Stimulated activated naive CD8-positive, alpha-beta T cell treated with anti-CD3 and anti-CD28 coated beads, Interleukin-15, amount 100 ng/mL, for 72 hours (primary cell): ENCODE measurements at regions not wholly inside any gene's neighbourhood (a gene's known extent, or its start where the extent isn't known, plus 50 kb on each side); places are given as distances from the start of the nearest gene placed in this dataset.

ENCODE experiments used
- ATAC-seq: fragments of 150-1000 bp; cut with Tn5 transposase; 2 replicates; pipeline ENCODE4 v1.10.0; 2021; ENCODE audit warnings: mild to moderate bottlenecking, moderate library complexity
- DNase-seq, 2 donors: peaks; one replicate each; pipeline ENCODE4 v3.0.0; 2021 to 2022
- H3K27ac Mint-ChIP-seq, 2 donors: one replicate each; pipeline ENCODE4 v1.8.0; 2022; ENCODE audit warnings: mild to moderate bottlenecking in 2 of 2, mixed read lengths in 2 of 2, moderate library complexity in 2 of 2
- H3K27me3 Mint-ChIP-seq: one replicate; pipeline ENCODE4 v1.8.0; 2022; ENCODE audit warnings: mixed read lengths
- H3K4me1 Mint-ChIP-seq: one replicate; pipeline ENCODE4 v1.8.0; 2022; ENCODE audit warnings: mild to moderate bottlenecking, mixed read lengths
- H3K4me3 Mint-ChIP-seq, 2 donors: one replicate each; pipeline ENCODE4 v1.8.0; 2022; ENCODE audit warnings: mild to moderate bottlenecking in 2 of 2, mixed read lengths in 2 of 2, moderate library complexity in 1 of 2
- H3K9me3 Mint-ChIP-seq, 2 donors: one replicate each; pipeline ENCODE4 v1.8.0; 2022; ENCODE audit warnings: mixed read lengths in 2 of 2

DNA sequence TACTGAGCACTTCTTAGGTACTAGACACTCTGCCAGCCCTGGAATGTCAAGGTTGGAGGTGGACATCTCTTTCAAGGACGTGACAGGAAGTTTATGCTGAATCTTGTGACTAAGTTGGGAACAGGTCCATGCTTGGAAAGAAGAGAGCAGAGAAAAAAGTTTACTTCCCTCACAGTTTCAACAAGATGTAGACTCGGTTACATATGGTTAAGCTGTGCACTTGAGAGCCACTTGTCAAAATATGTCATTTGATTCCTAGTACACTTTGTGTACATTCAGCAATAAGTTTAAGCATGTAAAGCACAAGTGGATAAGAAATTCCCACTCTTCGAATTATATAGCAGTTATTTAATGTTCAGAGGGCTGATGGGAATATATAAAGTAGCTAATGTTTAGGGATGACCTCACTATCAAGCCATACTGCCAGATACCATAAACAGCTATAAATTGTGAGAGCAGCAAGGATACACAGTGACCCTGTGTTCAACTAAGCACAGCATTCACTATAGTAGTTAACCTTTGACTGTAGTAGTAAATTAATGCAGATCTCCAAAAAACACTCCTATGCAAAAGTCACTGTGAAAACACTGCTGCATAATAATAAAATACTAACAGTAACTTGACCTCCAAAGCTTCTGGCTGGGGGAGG, 1944.6 kb upstream of the WWC1 start:
- no peak for ATAC-seq
- no peaks in the 10 kb centered on the region for H3K27me3 Mint-ChIP-seq

DNA sequence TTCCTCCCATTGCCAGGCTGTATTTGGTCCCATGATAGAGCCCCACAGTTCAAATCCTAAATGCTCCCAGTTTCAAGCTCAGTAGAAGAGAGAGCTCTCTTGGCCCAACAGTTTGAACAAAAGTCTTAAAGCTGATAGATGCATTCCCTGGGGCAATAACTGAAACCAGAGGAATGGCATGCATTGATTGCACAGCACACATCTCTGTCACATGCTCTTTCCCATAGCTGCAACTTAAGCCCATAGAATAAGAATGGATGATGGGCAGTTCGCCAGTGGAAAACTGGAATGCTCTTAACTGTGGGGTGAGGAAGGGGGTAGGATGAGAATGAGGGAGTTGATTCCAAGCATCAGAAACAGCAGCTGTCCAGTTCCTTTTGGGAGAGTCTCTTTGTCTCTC, 1942.4 kb upstream of the WWC1 start:
- Mint-ChIP-seq H3K9me3 (peaks cover 5 to 7% of the 10 kb centered on the region in 2 donors), H3K4me1 (no peaks in the 10 kb centered on the region), H3K27ac (no peak overlapping the region), H3K27me3 (no peaks in the 10 kb centered on the region), H3K4me3 (no peak overlapping the region)
- ATAC-seq (no peak), DNase-seq (no peak)

More for the DNA sequence above, 1944.6 kb upstream of the WWC1 start:
- Mint-ChIP-seq H3K27ac (no peak overlapping the region), H3K4me3 (no peak overlapping the region), H3K4me1 (no peaks in the 10 kb centered on the region), H3K9me3 (peaks cover 6 to 15% of the 10 kb centered on the region in 2 donors)
- DNase-seq, result no peak

DNA sequence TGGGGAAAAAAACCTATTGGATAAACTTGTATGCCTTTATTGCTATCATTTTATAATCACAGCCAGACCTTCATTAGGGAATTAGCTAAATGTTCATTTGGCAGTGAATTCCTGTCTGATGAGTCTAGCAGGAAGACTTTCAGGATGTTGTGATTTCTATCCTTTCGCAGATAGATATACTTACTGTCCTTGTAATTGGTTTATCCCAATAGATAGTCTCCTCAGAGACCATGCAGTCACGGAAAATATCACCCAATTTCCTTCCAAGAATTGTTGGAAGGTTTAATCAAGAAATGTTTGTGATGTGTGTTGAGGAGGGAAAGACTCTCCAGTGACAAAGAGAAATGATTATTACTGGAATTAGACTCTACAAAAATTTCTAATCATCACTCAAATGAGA, 1937.9 kb upstream of the WWC1 start:
- H3K9me3 Mint-ChIP-seq, result peaks cover 7 to 9% of the 10 kb centered on the region in 2 donors
- no peak overlapping the region for H3K27ac Mint-ChIP-seq
- H3K4me1 Mint-ChIP-seq, result no peaks in the 10 kb centered on the region
- ATAC-seq, result no peak
- no peak overlapping the region for H3K4me3 Mint-ChIP-seq
- H3K27me3 Mint-ChIP-seq, result no peaks in the 10 kb centered on the region
- no peak for DNase-seq

DNA sequence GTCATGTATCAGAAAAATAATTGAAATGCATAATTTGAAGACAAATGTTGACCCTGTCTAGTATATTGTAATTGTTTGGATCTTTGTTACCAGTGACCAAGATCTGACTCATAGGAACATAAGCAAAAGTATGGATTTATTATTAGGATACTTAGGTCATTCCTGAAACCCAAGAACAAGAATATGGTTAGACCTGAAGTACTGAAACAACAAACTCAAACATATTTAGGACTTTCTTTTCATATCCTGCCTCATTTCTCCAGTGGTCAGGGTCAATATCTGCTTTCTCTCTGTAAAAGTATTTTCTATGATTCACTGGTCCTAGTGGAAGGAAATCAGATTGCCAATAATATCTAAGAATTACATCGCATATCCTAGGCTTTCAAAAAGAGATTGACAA, 1937.1 kb upstream of the WWC1 start:
- H3K9me3 Mint-ChIP-seq, result peaks cover 7 to 8% of the 10 kb centered on the region in 2 donors
- no peaks in the 10 kb centered on the region for H3K4me1 Mint-ChIP-seq
- H3K27ac Mint-ChIP-seq, result no peak overlapping the region
- H3K4me3 Mint-ChIP-seq, result no peak overlapping the region
- no peak for ATAC-seq
- H3K27me3 Mint-ChIP-seq, result no peaks in the 10 kb centered on the region
- DNase-seq, result no peak

DNA sequence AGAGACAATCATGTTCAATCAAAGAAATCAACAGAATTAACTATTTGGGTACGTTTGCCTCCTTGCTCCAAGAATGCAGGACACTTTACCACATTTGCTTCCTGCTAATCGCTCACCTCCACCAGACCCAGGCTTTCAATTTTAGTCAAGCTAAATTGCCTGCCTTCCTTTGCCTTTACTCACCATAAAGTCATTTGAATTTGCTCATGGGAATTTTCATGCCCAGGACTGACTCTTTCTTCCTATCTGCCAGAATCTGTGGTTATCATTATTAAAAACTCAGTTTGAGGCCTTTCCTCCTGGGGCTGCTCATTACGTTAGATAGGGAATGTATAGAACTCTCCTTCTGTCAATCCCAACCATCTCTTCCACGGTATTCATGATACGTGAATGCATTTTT, 1935.3 kb upstream of the WWC1 start:
- ATAC-seq, result no peak
- Mint-ChIP-seq H3K4me3 (no peak overlapping the region), H3K4me1 (no peaks in the 10 kb centered on the region), H3K9me3 (peaks cover under 1 to 4% of the 10 kb centered on the region in 2 donors), H3K27ac (no peak overlapping the region), H3K27me3 (no peaks in the 10 kb centered on the region)
- DNase-seq, result no peak

DNA sequence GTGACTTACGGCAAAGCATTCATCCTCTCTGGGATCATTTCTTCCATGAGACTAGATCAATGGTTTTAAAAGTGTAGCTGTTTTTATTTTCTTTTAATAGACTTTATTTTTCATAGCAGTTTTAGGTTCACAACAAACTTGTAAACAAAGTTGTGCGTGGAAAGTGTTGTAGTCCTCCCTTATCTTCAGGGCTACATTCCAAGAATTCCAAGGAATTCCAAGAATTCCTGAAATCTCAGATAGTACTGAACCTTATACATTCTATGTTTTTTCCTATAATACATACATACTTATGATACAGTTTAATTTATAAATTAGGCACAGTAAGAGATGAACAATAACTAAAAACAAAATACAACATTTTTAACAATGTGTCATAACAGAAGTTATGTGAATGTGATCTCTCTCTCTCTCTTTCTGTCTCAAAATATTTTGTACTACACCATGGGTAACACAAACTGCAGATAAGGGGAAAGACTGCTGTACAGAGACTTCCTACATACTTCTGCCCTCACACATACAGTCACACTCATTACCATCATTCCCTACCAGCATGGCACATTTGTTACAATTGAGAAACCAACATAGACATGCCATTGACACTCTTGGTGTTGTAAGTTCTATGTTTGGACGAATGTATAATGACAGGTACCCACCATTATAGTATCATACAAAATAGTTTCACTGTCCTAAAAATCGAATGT, 1933.2 kb upstream of the WWC1 start:
- Mint-ChIP-seq H3K27me3 (no peaks in the 10 kb centered on the region), H3K9me3 (peaks cover 8 to 13% of the 10 kb centered on the region in 2 donors), H3K4me3 (no peak overlapping the region), H3K4me1 (no peaks in the 10 kb centered on the region), H3K27ac (no peak overlapping the region)
- ATAC-seq (no peak), DNase-seq (no peak)

DNA sequence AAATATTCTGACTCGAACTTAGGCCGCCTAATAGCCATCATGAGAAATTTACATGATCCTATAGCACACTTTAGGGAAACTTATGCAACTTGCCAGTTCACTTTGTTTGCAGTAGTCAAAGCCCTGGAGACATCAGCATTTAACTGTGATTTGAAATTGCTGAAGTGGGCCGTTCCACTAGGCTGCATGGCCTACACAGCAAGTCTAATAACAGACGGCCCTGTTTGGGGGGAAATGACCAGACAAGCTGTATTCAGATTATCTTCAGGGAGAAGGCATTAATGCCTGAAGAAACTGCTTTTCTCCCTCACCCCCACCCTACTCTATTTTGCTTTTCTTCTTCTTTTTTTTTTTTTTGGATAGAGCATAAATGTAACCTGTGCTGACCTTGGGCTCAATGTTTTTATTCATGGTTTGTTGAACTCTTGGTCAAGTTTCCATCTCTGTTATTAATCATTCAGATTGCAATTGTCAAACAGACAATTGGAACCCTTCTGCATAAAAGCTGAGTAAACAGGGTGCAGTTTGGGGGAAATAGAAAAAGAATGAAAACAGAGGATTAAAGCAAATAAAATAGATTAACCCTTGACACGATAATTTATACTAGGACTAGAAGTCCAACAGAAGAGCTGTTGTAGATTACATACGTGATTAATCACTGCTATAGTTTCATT, 1928.2 kb upstream of the WWC1 start:
- H3K4me3 Mint-ChIP-seq, result no peak overlapping the region

DNA sequence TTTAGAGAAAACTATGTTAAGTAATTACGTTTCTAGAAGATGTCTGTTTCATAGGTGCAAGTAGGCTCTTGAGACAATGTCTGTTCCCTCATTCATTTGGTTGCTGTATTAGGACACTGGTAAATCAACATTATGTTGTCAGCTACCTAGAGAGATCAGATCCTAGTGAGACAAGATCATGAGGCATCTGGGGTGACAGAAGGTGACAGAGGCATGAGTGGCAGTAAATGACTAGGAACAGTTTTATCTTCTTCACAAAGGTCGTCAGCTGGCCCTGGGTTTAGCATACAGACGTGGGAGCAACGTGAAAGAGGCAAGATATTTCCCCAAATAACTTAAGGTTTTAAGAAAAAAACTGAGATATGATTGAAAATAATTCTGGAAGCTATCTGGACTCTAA, 1926.3 kb upstream of the WWC1 start:
- Mint-ChIP-seq H3K27me3 (no peaks in the 10 kb centered on the region), H3K4me1 (no peaks in the 10 kb centered on the region), H3K27ac (no peak overlapping the region), H3K9me3 (peaks cover 4 to 13% of the 10 kb centered on the region in 2 donors), H3K4me3 (no peak overlapping the region)
- DNase-seq (no peak), ATAC-seq (no peak)

More for the DNA sequence above, 1928.2 kb upstream of the WWC1 start:
- DNase-seq (no peak), ATAC-seq (no peak)
- H3K27me3 Mint-ChIP-seq, result no peaks in the 10 kb centered on the region
- peaks cover 4 to 13% of the 10 kb centered on the region in 2 donors for H3K9me3 Mint-ChIP-seq
- no peak overlapping the region for H3K27ac Mint-ChIP-seq
- no peaks in the 10 kb centered on the region for H3K4me1 Mint-ChIP-seq

DNA sequence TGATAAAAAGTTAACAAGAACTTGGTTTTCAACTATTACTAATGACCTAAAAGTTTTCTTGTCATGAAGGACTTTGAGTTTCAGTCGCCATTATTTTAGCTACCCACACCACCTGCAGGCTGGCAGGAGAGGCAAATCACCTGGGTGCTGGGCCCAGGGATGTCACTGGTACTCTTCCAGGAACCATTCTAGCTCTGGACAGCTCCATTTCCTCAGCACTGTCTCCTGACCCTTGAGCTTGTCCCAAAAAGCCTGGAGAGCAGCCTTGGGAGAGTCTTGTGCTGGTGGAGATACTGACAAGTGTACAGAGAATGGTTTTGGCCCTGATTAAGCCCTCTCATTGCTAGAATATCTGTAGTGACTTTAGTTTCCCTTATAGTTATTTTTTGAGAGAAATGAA, 1924.1 kb upstream of the WWC1 start:
- no peak overlapping the region for H3K4me3 Mint-ChIP-seq
- no peak for DNase-seq
- H3K4me1 Mint-ChIP-seq, result no peaks in the 10 kb centered on the region

DNA sequence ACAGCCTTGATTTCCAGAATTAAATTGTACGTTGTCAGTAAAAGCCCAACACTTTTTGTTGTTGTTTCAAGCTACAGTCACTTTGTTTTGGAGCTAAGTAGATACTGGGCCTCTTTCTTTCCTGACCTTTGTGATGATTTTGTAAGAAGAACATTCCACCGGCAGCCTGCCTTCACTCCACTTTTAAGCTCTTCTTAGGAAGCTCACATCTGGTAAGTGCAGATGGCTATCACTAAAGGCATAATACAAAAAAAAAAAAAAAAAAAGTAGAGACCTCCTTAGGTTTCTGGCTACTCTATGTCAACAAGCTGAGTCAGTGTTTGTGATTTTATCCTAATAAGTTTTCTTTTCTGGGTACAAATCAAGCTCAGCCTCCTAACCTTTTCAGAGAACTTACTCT, 1922.1 kb upstream of the WWC1 start:
- no peak overlapping the region for H3K27ac Mint-ChIP-seq
- no peak overlapping the region for H3K4me3 Mint-ChIP-seq
- H3K9me3 Mint-ChIP-seq, result peaks cover 0 to 6% of the 10 kb centered on the region in 2 donors
- H3K4me1 Mint-ChIP-seq, result no peaks in the 10 kb centered on the region
- no peak for DNase-seq
- ATAC-seq, result no peak
- H3K27me3 Mint-ChIP-seq, result no peaks in the 10 kb centered on the region

More for the DNA sequence above, 1924.1 kb upstream of the WWC1 start:
- Mint-ChIP-seq H3K27me3 (no peaks in the 10 kb centered on the region), H3K9me3 (no peaks in the 10 kb centered on the region), H3K27ac (no peak overlapping the region)
- ATAC-seq, result no peak

DNA sequence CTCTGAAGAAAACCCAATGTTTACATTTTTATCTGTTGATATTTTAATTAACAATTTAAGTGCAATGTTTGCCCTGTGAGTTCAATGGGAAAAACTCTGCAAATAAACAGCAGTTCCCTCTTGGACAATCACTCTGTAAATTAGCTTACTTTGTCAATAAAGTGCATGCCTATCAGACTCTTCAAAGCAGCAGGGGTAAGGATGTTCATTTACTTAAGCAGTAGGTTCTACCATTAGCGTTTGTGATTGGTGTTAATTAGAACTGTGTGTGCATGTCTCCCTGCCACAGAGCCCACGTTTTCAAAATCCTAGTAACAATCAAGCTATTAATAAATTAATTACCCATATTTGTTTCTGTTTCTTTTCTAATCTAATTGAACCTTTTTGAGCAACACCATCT, 1921.6 kb upstream of the WWC1 start:
- Mint-ChIP-seq H3K4me3 (no peak overlapping the region), H3K27ac (no peak overlapping the region), H3K9me3 (peaks cover 0 to 6% of the 10 kb centered on the region in 2 donors), H3K4me1 (no peaks in the 10 kb centered on the region), H3K27me3 (no peaks in the 10 kb centered on the region)
- ATAC-seq (no peak), DNase-seq (no peak)

DNA sequence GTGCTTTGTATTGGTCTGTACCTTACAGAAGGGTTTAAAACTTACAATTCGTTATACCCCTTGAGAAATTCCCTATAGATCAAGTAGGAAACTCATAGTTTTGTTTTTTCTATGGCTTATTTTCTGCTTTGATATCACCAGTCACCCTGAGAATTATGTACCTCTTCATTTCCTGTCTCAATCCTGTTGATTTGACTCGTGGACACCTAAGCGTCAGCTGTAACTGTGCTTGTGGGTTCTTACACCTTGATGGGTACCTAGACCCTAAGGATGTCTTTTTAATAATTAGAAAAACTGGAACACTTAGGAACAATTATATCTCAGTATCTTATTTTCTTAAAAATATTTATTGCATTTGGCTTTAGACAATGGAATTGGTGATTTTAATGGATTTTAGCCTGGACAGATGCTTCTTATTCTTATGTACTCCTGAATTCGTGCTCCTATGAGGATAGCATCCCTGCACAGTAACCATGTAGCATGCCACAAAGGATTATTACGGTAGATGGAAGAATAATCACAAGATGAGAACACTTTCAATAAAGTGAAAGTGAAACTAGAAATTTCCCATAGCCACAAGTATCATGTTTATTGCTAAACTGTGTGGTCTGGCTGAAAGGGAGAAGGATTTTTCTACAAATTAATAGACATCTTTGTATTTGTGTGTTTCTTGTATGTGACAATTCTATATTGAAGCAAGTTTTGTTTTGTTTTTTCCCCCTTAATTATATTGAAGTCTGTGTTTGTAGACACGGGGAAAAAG, 1920.3 kb upstream of the WWC1 start:
- Mint-ChIP-seq H3K27me3 (no peaks in the 10 kb centered on the region), H3K4me1 (no peaks in the 10 kb centered on the region), H3K9me3 (peaks cover 0 to 6% of the 10 kb centered on the region in 2 donors), H3K4me3 (no peak overlapping the region), H3K27ac (peak overlapping the region in 1 of 2 donors; percentile 46)
- no peak for ATAC-seq
- no peak for DNase-seq

DNA sequence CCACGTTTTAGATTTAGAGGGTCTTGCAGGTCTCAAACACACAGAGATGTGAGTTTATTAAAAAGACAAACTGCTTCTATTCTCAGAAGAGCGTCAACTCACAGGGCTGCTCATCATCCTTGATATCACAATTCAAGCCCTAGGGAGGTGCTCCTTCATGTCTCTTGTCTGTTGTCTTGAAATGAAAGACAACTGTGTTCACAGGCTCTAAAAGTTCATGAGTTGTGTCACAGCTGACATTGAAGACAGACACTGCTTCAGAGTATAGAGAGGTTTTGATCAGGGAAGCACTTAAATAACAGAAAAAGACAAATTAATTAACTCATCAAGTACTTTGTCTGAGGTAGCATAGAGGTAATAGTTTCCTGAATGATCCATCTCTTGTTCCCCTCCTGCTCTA, 1917.6 kb upstream of the WWC1 start:
- no peak for ATAC-seq
- no peak for DNase-seq
- H3K4me1 Mint-ChIP-seq, result no peaks in the 10 kb centered on the region
- no peak overlapping the region for H3K27ac Mint-ChIP-seq
- no peak overlapping the region for H3K4me3 Mint-ChIP-seq
- H3K9me3 Mint-ChIP-seq, result peaks cover 4 to 6% of the 10 kb centered on the region in 2 donors
- H3K27me3 Mint-ChIP-seq, result no peaks in the 10 kb centered on the region

DNA sequence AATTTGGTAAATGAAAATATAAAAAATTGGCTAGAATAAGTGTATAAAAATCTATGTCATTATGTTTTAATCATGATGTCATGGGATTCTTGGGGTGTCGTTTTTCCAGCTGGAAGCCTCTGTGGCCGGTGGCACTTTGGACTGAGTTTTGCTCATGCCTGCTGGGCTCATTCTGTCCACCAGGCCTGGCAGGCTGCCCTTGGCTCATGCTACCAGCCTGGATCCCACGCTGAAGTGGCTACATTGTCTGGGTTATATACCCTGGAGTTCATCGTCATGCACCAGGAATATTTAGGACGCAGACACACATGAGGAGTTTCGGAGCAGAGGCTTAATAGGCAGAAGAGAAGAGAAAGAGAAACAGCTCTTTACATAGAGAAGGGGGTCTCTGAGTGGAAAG, 1913.7 kb upstream of the WWC1 start:
- Mint-ChIP-seq H3K4me3 (no peak overlapping the region), H3K4me1 (no peaks in the 10 kb centered on the region), H3K27me3 (no peaks in the 10 kb centered on the region), H3K9me3 (peaks cover 13 to 19% of the 10 kb centered on the region in 2 donors), H3K27ac (no peak overlapping the region)
- DNase-seq (no peak), ATAC-seq (no peak)

DNA sequence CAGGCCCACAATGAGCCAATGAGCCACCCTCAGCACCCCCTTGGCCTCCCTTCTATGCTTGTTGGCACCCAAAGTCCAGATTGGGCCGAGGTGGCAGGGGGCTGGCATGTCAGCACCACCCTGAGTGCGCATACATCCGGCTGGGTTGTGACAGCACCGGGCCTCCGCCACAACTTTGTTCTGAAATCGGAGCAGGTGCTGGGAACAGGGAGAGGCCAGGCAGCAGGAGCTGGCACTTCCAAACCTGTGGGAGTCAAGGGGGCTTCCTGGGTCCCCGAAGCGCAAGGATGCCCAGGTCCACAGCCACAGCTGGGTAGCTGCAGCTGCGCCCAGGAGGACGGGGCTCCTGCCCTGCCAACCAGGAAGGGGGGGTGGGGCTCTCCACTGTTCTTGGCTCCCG, 1911.9 kb upstream of the WWC1 start:
- no peaks in the 10 kb centered on the region for H3K27me3 Mint-ChIP-seq
- ATAC-seq (no peak), DNase-seq (no peak)
- H3K27ac Mint-ChIP-seq, result no peak overlapping the region
- no peaks in the 10 kb centered on the region for H3K4me1 Mint-ChIP-seq
- no peak overlapping the region for H3K4me3 Mint-ChIP-seq
- H3K9me3 Mint-ChIP-seq, result peaks cover 13% of the 10 kb centered on the region in 2 donors

DNA sequence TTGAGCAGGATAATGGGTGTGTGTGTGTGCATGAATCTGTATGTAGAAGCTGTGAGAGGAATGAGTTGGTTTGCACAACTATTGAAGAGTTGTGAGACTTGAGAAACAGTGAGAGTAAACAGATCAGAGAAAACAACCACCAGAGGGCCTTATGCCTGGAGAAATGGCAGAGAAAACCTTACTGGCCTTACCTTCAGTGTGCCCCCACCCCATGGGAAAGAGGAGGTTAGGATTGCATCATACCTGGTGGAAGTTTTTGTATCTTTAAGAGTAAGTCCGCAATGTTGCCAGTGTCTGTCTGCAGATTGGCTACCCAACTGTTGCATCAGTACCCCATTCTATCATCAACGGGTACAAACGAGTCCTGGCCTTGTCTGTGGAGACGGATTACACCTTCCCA, 1909.4 kb upstream of the WWC1 start:
- ATAC-seq, result no peak
- Mint-ChIP-seq H3K27ac (no peak overlapping the region), H3K4me1 (no peaks in the 10 kb centered on the region), H3K9me3 (peaks cover 13 to 14% of the 10 kb centered on the region in 2 donors), H3K4me3 (no peak overlapping the region), H3K27me3 (no peaks in the 10 kb centered on the region)
- no peak for DNase-seq
